ENCODE measurements at regions not wholly inside any gene's neighbourhood (a gene's known extent, or its start where the extent isn't known, plus 50 kb on each side); places are given as distances from the start of the nearest gene placed in this dataset.

GRCh38 chr17:62902531-62903220, 63.4 kb upstream of the TANC2 start:
- H3K4me3 ChIP-seq (ENCODE audit: control insufficient read depth, low read depth, low read length) = no peak overlapping the region
- no peak for TF ChIP-seq CTCF (conservative IDR thresholded peaks at IDR 0.05; ENCODE audit: control insufficient read depth, insufficient read depth, low read depth, low read length)
- no peak for DNase-seq (ENCODE audit: low read depth)

GRCh38 chr17:62901544-62901943, 64.5 kb upstream of the TANC2 start:
- no peak for DNase-seq (ENCODE audit: low read depth)
- no peak overlapping the region for H3K4me3 ChIP-seq (ENCODE audit: control insufficient read depth, low read depth, low read length)
- TF ChIP-seq CTCF (conservative IDR thresholded peaks at IDR 0.05; ENCODE audit: control insufficient read depth, insufficient read depth, low read depth, low read length) = no peak

GRCh38 chr17:62900096-62900495, 65.9 kb upstream of the TANC2 start:
- TF ChIP-seq CTCF (conservative IDR thresholded peaks at IDR 0.05; ENCODE audit: control insufficient read depth, insufficient read depth, low read depth, low read length) = no peak
- DNase-seq (ENCODE audit: low read depth) = no peak
- H3K4me3 ChIP-seq (ENCODE audit: control insufficient read depth, low read depth, low read length) = no peak overlapping the region

GRCh38 chr17:62899361-62899760, 66.7 kb upstream of the TANC2 start:
- DNase-seq (ENCODE audit: low read depth) = no peak
- H3K4me3 ChIP-seq (ENCODE audit: control insufficient read depth, low read depth, low read length) = no peak overlapping the region
- no peak for TF ChIP-seq CTCF (conservative IDR thresholded peaks at IDR 0.05; ENCODE audit: control insufficient read depth, insufficient read depth, low read depth, low read length)

DNA sequence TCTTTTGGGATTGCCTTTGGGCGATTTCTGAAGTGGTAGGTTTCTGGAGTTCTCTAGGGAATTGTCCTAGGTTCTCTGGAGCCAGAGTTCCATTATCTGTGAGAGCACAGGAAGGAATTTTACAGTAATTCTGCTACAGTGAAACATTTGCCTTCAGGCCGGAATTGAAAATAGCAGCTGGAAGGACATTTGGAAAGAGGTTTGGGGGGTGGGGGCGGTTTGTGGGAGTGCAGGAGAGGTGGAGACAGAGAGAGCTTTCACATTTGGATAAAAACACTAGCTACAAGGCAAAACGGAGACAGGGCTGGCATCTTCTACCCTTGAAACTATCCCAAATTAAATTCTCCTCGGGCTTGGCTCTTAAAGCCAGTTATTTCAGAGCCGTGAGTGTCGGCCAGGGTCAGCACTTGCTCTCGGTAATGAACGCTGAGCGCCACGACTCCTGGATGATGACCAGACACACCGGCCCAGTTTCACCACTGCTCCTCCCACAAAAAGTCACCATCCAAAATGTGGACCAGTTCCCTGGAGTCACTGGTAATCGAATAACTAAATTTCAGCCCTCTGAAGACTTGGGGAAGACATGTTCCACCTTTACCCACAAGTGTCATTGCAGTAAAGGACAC, 67.7 kb upstream of the TANC2 start:
- no peak for TF ChIP-seq CTCF (conservative IDR thresholded peaks at IDR 0.05; ENCODE audit: control insufficient read depth, insufficient read depth, low read depth, low read length)
- no peak overlapping the region for H3K4me3 ChIP-seq (ENCODE audit: control insufficient read depth, low read depth, low read length)
- DNase-seq (ENCODE audit: low read depth) = peak; percentile 15

- H3K4me3 ChIP-seq (ENCODE audit: control insufficient read depth, low read depth, low read length) = no peak overlapping the region
- DNase-seq (ENCODE audit: low read depth) = no peak
- no peak for TF ChIP-seq CTCF (conservative IDR thresholded peaks at IDR 0.05; ENCODE audit: control insufficient read depth, insufficient read depth, low read depth, low read length)
Observed at GRCh38 chr17:62897706-62898105, 68.3 kb upstream of the TANC2 start.

Data from fibroblast of mammary gland (primary cell).